T-cell (primary cell): ENCODE measurements at regions not wholly inside any gene's neighbourhood (a gene's known extent, or its start where the extent isn't known, plus 50 kb on each side); places are given as distances from the start of the nearest gene placed in this dataset.

ENCODE experiments used
- ATAC-seq, 4 experiments: fragments of 200-7000 bp in 3 of 4; fragments of 150-1000 bp in 1 of 4; cut with Tn5 transposase; replicated peaks in 1 of 4; 1 replicate in 3 of 4; 2 replicates in 1 of 4; pipeline ENCODE4 v1.10.0; 2021; ENCODE audit warnings: moderate library complexity in 3 of 4, mild to moderate bottlenecking in 2 of 4, moderate number of reproducible peaks in 1 of 4
- CTCF ChIA-PET, 2 donors: fragments of 300-600 bp; sonication (Branson Sonifier 250); formaldehyde crosslinking; loops; one replicate each; lab custom pipeline; 2022; ENCODE audit warnings: antibody characterized with exemption in 2 of 2; lab: Charles Lee
- POLR2A ChIA-PET, 2 donors: fragments of 300-600 bp; sonication (Branson Sonifier 250); formaldehyde crosslinking; loops; one replicate each; lab custom pipeline; 2022; ENCODE audit warnings: antibody characterized with exemption in 2 of 2; lab: Charles Lee
- DNase-seq, 35 experiments: peaks; one replicate each; pipeline versions ENCODE4 v3.0.0 to v3.0.0-alpha.2; 2013 to 2023
- H3K27ac ChIP-seq: one replicate; pipeline ENCODE4 v1.5.1; 2013; ENCODE audit warnings: low read length
- H3K27me3 ChIP-seq, 2 experiments: replicated peaks in 1 of 2; 1 replicate in 1 of 2; 2 replicates in 1 of 2; pipeline versions ENCODE4 v1.6.1 to v1.7.0; 2013; ENCODE audit warnings: low read length in 1 of 2, mixed read lengths in 1 of 2; ENCODE audit not compliant: control insufficient read depth in 2 of 2, insufficient read depth in 2 of 2; ENCODE audit errors: extremely low read depth in 1 of 2
- H3K36me3 ChIP-seq, 2 donors: 1 replicate in 1 of 2; 2 replicates in 1 of 2; pipeline versions ENCODE4 v1.6.1 to v1.7.0; 2013; ENCODE audit warnings: low read length in 1 of 2; ENCODE audit not compliant: control insufficient read depth in 2 of 2, insufficient read depth in 1 of 2; ENCODE audit errors: extremely low read depth in 1 of 2
- H3K4me1 ChIP-seq, 2 experiments: 1 replicate in 1 of 2; 2 replicates in 1 of 2; pipeline versions ENCODE4 v1.6.1 to v1.7.0; 2013; ENCODE audit warnings: low read length in 2 of 2, mixed read lengths in 1 of 2; ENCODE audit not compliant: insufficient read depth in 2 of 2, control insufficient read depth in 1 of 2; ENCODE audit errors: extremely low read depth in 1 of 2
- H3K4me3 ChIP-seq, 2 donors: 1 replicate in 1 of 2; 2 replicates in 1 of 2; pipeline versions ENCODE4 v1.5.1 to v1.7.0; 2013; ENCODE audit warnings: mild to moderate bottlenecking in 2 of 2, low read length in 1 of 2, moderate library complexity in 1 of 2; ENCODE audit not compliant: control insufficient read depth in 1 of 2; ENCODE audit errors: extremely low read depth in 1 of 2
- H3K9me3 ChIP-seq: 2 replicates; pipeline ENCODE4 v1.7.0; 2013
- H3K27ac Mint-ChIP-seq, 2 donors: one replicate each; pipeline ENCODE4 v1.8.0; 2020 to 2021; ENCODE audit warnings: mild to moderate bottlenecking in 2 of 2, mixed read lengths in 2 of 2
- H3K27me3 Mint-ChIP-seq, 2 donors: one replicate each; pipeline ENCODE4 v1.8.0; 2021 to 2022; ENCODE audit warnings: mixed read lengths in 2 of 2
- H3K36me3 Mint-ChIP-seq: one replicate; pipeline ENCODE4 v1.8.0; 2021; ENCODE audit warnings: mixed read lengths
- H3K4me1 Mint-ChIP-seq, 3 donors: one replicate each; pipeline ENCODE4 v1.8.0; 2020 to 2022; ENCODE audit warnings: mixed read lengths in 3 of 3, mild to moderate bottlenecking in 1 of 3
- H3K4me3 Mint-ChIP-seq, 3 donors: one replicate each; pipeline ENCODE4 v1.8.0; 2020 to 2022; ENCODE audit warnings: mild to moderate bottlenecking in 3 of 3, mixed read lengths in 3 of 3, moderate library complexity in 3 of 3
- H3K9me3 Mint-ChIP-seq, 3 donors: one replicate each; pipeline ENCODE4 v1.8.0; 2020 to 2022; ENCODE audit warnings: mixed read lengths in 3 of 3
- WGBS: methylation state at CpG from one replicate; pipeline ENCODE4 v1.1.5; 2013; ENCODE audit warnings: missing lambda C conversion rate; ENCODE audit not compliant: insufficient coverage; 5-methylcytosine and 5-hydroxymethylcytosine counted together

DNA sequence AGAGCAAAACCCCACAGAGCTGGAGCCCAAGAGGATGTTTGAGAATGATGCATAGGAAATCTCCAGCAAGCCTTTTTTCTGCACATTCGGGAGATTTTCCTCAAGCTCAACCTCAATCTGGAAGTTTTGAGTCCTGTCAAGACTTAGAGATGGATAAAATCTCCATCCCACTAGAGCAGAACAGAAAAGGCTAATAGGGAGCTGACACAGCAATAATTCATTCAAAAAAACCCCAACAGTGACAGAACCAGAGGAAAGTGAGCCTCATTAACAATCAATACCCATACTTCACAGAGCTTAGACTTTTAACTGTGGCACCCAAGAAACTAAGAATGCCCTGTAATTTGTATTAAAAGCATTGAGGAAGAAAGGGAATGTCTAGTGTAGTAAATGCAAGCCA is 115.9 kb upstream of the BDNF start:
- no peak for ATAC-seq
- H3K27me3 Mint-ChIP-seq, result peaks cover 2 to 3% of the 10 kb centered on the region in 2 donors
- H3K36me3 ChIP-seq, result no peaks in the 10 kb centered on the region

DNA sequence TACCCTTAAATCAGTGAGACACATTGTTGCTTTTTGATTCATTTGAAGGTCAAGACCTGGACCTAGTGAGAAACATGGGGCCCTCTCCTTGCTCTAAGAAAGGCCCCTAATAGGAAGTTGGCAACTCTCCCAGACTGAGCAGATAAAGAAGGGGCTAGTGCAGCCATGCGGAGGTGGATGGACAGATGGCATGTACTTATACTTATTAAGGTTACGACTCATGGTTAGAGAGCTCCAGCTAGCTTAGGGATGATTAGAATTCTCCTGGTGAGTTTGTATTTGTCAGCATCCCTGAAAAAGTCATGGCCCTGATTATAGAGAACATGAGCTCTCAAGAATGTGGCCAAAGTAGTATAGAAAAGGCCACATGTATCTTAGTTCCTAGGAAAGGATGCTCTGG is 112.1 kb upstream of the BDNF start:
- Histone ChIP-seq H3K27ac (no peak overlapping the region), H3K27me3 (no peaks in the 10 kb centered on the region), H3K4me1 (no peaks in the 10 kb centered on the region), H3K4me3 (no peak overlapping the region), H3K9me3 (no peaks in the 10 kb centered on the region), H3K36me3 (no peaks in the 10 kb centered on the region)
- 90% methylated on average over 2 of the region's 2 CpGs for WGBS
- Mint-ChIP-seq H3K27me3 (peaks cover 2 to 3% of the 10 kb centered on the region in 2 donors), H3K27ac (no peak overlapping the region), H3K36me3 (no peaks in the 10 kb centered on the region), H3K4me1 (no peaks in the 10 kb centered on the region), H3K4me3 (no peak overlapping the region), H3K9me3 (peaks cover 0 to 8% (median 2%) of the 10 kb centered on the region in 3 donors)
- ChIA-PET POLR2A (no interaction called here), CTCF (no interaction called here)
- DNase-seq (no peak), ATAC-seq (no peak)

More for the DNA sequence above, 115.9 kb upstream of the BDNF start:
- Mint-ChIP-seq H3K9me3 (peaks cover 3 to 8% (median 4%) of the 10 kb centered on the region in 3 donors), H3K36me3 (no peaks in the 10 kb centered on the region), H3K4me3 (no peak overlapping the region), H3K4me1 (no peaks in the 10 kb centered on the region), H3K27ac (no peak overlapping the region)
- Histone ChIP-seq H3K4me1 (no peaks in the 10 kb centered on the region), H3K9me3 (no peaks in the 10 kb centered on the region), H3K4me3 (no peak overlapping the region), H3K27me3 (no peaks in the 10 kb centered on the region), H3K27ac (no peak overlapping the region)
- ChIA-PET POLR2A (no interaction called here), CTCF (no interaction called here)
- WGBS, result no CpG with 5 or more reads among the region's 1 CpG
- DNase-seq, result no peak

DNA sequence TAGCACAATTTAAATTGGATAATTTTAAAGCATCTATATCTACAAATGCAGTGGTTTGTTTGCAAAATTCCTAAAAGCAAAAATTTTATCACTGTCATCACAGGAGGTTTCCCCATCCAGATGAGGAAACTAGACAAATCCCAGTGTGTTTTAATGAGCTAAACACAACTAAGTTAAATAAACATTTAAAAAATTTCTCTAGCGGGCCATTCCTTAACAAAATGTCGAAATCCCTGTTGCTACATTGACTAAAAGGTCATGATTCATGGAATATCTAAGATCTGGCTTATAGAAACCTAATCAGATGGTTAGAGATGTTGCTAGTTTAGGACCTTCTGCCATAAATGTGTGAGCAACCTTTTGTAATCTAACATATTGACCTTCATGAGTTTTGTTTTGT is 107.3 kb upstream of the BDNF start:
- Mint-ChIP-seq H3K36me3 (no peaks in the 10 kb centered on the region), H3K27me3 (peaks cover 2 to 9% of the 10 kb centered on the region in 2 donors), H3K4me3 (no peak overlapping the region), H3K9me3 (peaks cover 0 to 7% (median 2%) of the 10 kb centered on the region in 3 donors), H3K4me1 (no peaks in the 10 kb centered on the region), H3K27ac (no peak overlapping the region)
- CTCF ChIA-PET, result no interaction called here
- H3K9me3 ChIP-seq, result no peaks in the 10 kb centered on the region
- no peak overlapping the region for H3K4me3 ChIP-seq
- no peak for ATAC-seq
- no peaks in the 10 kb centered on the region for H3K4me1 ChIP-seq
- WGBS, result no CpG with 5 or more reads among the region's 2 CpGs
- H3K36me3 ChIP-seq, result no peaks in the 10 kb centered on the region
- no peak for DNase-seq
- POLR2A ChIA-PET, result no interaction called here
- no peak overlapping the region for H3K27ac ChIP-seq
- no peaks in the 10 kb centered on the region for H3K27me3 ChIP-seq

DNA sequence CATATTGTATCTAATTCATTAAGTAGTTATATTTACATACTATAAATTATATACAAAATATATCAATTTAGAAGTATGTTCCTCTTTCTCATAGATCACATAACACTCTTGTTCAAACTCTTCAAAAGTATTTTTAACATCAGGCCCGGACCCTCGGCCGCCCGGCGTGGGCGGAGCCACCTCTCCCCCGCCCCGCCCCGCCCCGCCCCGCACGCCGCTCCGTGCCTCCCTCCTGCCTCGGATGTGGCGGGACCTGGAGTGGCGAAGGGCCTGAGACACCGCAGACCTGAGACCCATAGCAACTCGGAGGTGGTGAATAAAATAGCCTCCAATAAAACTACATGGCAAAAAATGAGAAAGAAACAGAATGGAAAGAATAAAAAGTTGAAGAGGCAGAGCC is 105.9 kb upstream of the BDNF start:
- DNase-seq (no peak), ATAC-seq (no peak)
- H3K4me3 ChIP-seq, result no peak overlapping the region
- Mint-ChIP-seq H3K27me3 (peaks cover 0 to 6% of the 10 kb centered on the region in 2 donors), H3K4me1 (no peaks in the 10 kb centered on the region), H3K9me3 (peaks cover 0 to 7% (median under 1%) of the 10 kb centered on the region in 3 donors), H3K4me3 (no peak overlapping the region), H3K36me3 (no peaks in the 10 kb centered on the region), H3K27ac (no peak overlapping the region)
- CTCF ChIA-PET, result no interaction called here
- POLR2A ChIA-PET, result no interaction called here
- H3K27me3 ChIP-seq, result no peaks in the 10 kb centered on the region
- WGBS, result no CpG with 5 or more reads among the region's 19 CpGs
- no peaks in the 10 kb centered on the region for H3K36me3 ChIP-seq
- no peaks in the 10 kb centered on the region for H3K9me3 ChIP-seq
- no peaks in the 10 kb centered on the region for H3K4me1 ChIP-seq
- H3K27ac ChIP-seq, result no peak overlapping the region

DNA sequence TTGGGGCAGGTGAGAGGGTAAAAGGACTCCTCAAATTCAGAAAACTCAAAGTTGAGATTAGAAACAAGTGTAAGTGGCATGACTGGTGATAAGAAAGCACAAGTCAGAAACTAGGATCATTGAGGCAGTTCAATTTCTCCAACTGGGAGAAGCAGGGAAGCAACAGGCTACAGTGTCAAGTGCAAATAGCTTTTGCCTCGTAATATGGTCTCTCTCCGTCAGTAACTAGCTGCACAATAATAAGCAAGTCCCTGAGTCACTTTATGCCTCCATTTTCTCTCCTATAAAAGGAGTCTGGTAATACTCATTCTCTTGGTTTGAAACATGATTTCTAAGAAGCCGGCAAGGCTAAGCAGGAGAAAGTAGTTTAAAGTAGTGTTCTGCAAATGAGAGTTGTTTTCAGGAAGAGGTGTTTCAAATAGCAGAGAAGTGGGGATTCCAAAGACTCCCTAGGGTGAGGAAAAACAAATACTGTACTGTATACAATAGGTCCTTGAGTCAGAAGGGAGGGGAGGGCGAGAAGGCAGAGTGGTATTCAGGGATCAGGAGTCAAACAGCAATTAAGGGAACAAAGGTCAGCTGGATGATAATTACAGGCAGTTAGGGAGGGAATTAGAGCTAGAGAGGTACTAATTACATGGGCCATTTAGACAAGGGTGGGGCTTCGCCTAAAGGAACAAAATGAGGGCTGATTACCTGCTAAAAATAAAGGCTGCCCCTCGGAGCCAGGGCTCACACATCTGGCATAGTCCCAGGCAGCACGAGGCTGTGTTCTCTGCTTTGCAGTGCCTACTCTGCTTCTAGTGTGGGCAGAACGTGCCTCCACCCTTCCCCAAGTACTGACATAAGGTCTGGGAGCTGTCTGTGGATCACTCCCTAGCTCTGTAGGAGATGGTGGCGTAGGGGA is 96.0 kb upstream of the BDNF start:
- ATAC-seq (no peak), DNase-seq (no peak)
- Mint-ChIP-seq H3K4me1 (no peaks in the 10 kb centered on the region), H3K36me3 (no peaks in the 10 kb centered on the region), H3K9me3 (peaks cover 3 to 11% (median 10%) of the 10 kb centered on the region in 3 donors), H3K27ac (no peak overlapping the region), H3K4me3 (no peak overlapping the region), H3K27me3 (no peaks in the 10 kb centered on the region)
- Histone ChIP-seq H3K4me3 (no peak overlapping the region), H3K36me3 (no peaks in the 10 kb centered on the region), H3K9me3 (no peaks in the 10 kb centered on the region), H3K4me1 (no peaks in the 10 kb centered on the region), H3K27ac (no peak overlapping the region), H3K27me3 (no peaks in the 10 kb centered on the region)
- POLR2A ChIA-PET, result no interaction called here
- 15% methylated on average over 4 of the region's 9 CpGs for WGBS
- CTCF ChIA-PET, result no interaction called here

DNA sequence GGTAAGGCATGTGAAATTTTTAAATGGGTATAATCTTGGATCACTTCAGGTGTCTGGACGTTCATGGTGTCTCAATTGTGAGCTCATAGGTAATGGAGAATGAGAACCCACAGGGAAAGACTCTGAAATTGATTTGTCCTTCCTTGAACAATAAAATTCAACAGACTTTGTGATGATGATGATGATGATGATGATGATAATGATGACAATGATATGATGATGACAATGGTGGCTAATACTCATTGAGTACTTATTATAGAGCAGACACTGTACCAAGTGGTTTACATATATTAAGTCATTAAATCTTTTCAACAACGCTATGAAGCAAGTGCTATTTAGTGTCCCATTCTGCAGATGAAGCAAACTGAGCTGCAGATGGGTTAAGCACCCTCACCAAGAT is 86.6 kb upstream of the BDNF start:
- Mint-ChIP-seq H3K27me3 (no peaks in the 10 kb centered on the region), H3K4me3 (no peak overlapping the region), H3K36me3 (no peaks in the 10 kb centered on the region), H3K27ac (no peak overlapping the region), H3K9me3 (peaks cover 0 to 9% (median 0%) of the 10 kb centered on the region in 3 donors), H3K4me1 (no peaks in the 10 kb centered on the region)
- CTCF ChIA-PET, result interaction anchor here in 1 of 2 donors (0.6 kb wide), 1 partner anchor 1451 kb away, joined by 3 read pairs; no protein-coding TSS in a partner anchor
- Histone ChIP-seq H3K27me3 (no peaks in the 10 kb centered on the region), H3K36me3 (no peaks in the 10 kb centered on the region), H3K4me3 (no peak overlapping the region), H3K4me1 (no peaks in the 10 kb centered on the region), H3K9me3 (no peaks in the 10 kb centered on the region), H3K27ac (no peak overlapping the region)
- whole genome bisulfite sequencing, result 33% methylated on average over 1 of the region's 2 CpGs
- no peak for ATAC-seq
- DNase-seq, result no peak
- POLR2A ChIA-PET, result no interaction called here
